K562 (cell line): ENCODE measurements at regions not wholly inside any gene's neighbourhood (a gene's known extent, or its start where the extent isn't known, plus 50 kb on each side); places are given as distances from the start of the nearest gene placed in this dataset.

Experiments
- CBX5 ChIP-seq: IDR thresholded peaks from 2 replicates; pipeline ENCODE4 v1.6.1; 2014; ENCODE audit warnings: low read depth, borderline replicate concordance
- DPF2 ChIP-seq: fragments of 450-650 bp; IDR thresholded peaks from 2 replicates; pipeline ENCODE4 v1.6.1; 2016
- EZH2 ChIP-seq: IDR thresholded peaks from 2 replicates; pipeline ENCODE4 v1.6.1; 2012; ENCODE audit warnings: low read depth, mild to moderate bottlenecking, inconsistent platforms, low read length, borderline replicate concordance
- FOXJ3 ChIP-seq: sonication (generic); formaldehyde crosslinking; IDR thresholded peaks from 2 replicates; pipeline ENCODE4 v1.4.0; 2020; ENCODE audit warnings: mild to moderate bottlenecking, missing genetic modification reagents
- HNRNPK ChIP-seq: fragments of 200-400 bp; formaldehyde crosslinking; IDR thresholded peaks from one replicate; pipeline ENCODE4 v1.6.1; 2018; ENCODE audit warnings: mild to moderate bottlenecking, low read depth, low read length; ENCODE audit not compliant: poor library complexity, severe bottlenecking
- KAT2B ChIP-seq: IDR thresholded peaks from one replicate; pipeline ENCODE4 v1.6.1; 2012; ENCODE audit warnings: low read depth, mild to moderate bottlenecking, control low read depth, inconsistent platforms, low read length, moderate library complexity
- MTA3 ChIP-seq: fragments of 450-650 bp; formaldehyde crosslinking; IDR thresholded peaks from 2 replicates; pipeline ENCODE4 v1.6.1; 2017; ENCODE audit warnings: mild to moderate bottlenecking, borderline replicate concordance
- MXI1 ChIP-seq: IDR thresholded peaks from 2 replicates; pipeline ENCODE4 v1.6.1; 2011; ENCODE audit warnings: low read depth, mild to moderate bottlenecking, improper control_type of control experiment, low read length
- POLR2A ChIP-seq: fragments of 450-650 bp; conservative IDR thresholded peaks from 2 replicates; pipeline ENCODE4 v1.6.1; 2016
- PTRF ChIP-seq: fragments of 450-650 bp; IDR thresholded peaks from 2 replicates; pipeline ENCODE4 v1.6.1; 2016; ENCODE audit warnings: mild to moderate bottlenecking, missing genetic modification characterization, missing compliant biosample characterization
- TEAD4 ChIP-seq, 2 experiments: sonication (generic) in 1 of 2; formaldehyde crosslinking in 1 of 2; IDR thresholded peaks; 2 replicates each; pipeline versions ENCODE4 v1.6.1 to v1.8.0; 2012 to 2022; ENCODE audit warnings: borderline replicate concordance in 1 of 2, inconsistent platforms in 1 of 2, low read length in 1 of 2, mild to moderate bottlenecking in 1 of 2, missing genetic modification reagents in 1 of 2
- TF ChIP-seq, protein P1 (sequence below), 2 experiments: fragments of 450-650 bp; formaldehyde crosslinking in 1 of 2; IDR thresholded peaks; 2 replicates each; pipeline versions ENCODE4 v1.4.0 to v1.6.1; 2014 to 2020; ENCODE audit warnings: mild to moderate bottlenecking in 2 of 2, borderline replicate concordance in 1 of 2, low read depth in 1 of 2

DNA sequence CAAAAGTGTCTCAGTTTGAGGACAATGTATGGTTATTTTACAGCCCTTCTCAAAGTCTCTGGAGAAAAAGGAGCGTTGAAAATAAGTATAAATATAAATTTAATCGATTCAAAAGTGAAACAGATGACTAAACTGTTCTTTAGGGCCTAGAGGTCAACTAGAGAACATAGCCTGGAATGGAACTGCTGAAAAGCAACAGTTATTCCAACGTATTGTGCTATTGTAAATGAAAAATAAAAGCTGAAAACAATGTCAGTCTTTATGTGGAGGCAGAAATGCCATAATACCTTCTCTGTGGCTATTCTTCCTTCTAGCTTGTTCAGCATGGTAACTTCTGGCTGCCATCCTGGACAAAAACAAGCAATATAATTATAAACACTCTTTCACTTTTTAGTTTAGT, 362.5 kb downstream of the ARL4A start:
- TF ChIP-seq DPF2 (no peak), MXI1 (no peak), TEAD4 (IDR thresholded peaks at IDR 0.05; ENCODE audit: low read length) (no peak), TEAD4 (CRISPR knock-in tag; IDR thresholded peaks at IDR 0.05; ENCODE audit: borderline replicate concordance) (no peak), FOXJ3 (CRISPR knock-in tag) (no peak), EZH2 (no peak), MTA3 (no peak), KAT2B (no peak), PTRF (no peak), POLR2A (no peak), CBX5 (no peak), HNRNPK (no peak)
- TF ChIP-seq, protein P1, sequence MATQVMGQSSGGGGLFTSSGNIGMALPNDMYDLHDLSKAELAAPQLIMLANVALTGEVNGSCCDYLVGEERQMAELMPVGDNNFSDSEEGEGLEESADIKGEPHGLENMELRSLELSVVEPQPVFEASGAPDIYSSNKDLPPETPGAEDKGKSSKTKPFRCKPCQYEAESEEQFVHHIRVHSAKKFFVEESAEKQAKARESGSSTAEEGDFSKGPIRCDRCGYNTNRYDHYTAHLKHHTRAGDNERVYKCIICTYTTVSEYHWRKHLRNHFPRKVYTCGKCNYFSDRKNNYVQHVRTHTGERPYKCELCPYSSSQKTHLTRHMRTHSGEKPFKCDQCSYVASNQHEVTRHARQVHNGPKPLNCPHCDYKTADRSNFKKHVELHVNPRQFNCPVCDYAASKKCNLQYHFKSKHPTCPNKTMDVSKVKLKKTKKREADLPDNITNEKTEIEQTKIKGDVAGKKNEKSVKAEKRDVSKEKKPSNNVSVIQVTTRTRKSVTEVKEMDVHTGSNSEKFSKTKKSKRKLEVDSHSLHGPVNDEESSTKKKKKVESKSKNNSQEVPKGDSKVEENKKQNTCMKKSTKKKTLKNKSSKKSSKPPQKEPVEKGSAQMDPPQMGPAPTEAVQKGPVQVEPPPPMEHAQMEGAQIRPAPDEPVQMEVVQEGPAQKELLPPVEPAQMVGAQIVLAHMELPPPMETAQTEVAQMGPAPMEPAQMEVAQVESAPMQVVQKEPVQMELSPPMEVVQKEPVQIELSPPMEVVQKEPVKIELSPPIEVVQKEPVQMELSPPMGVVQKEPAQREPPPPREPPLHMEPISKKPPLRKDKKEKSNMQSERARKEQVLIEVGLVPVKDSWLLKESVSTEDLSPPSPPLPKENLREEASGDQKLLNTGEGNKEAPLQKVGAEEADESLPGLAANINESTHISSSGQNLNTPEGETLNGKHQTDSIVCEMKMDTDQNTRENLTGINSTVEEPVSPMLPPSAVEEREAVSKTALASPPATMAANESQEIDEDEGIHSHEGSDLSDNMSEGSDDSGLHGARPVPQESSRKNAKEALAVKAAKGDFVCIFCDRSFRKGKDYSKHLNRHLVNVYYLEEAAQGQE (IDR thresholded peaks at IDR 0.05; ENCODE audit: borderline replicate concordance) = no peak
- TF ChIP-seq, protein P1 (CRISPR knock-in tag; IDR thresholded peaks at IDR 0.05; ENCODE audit: low read depth) = no peak
